Neutrophil (primary cell): ENCODE measurements at regions not wholly inside any gene's neighbourhood (a gene's known extent, or its start where the extent isn't known, plus 50 kb on each side); places are given as distances from the start of the nearest gene placed in this dataset.

Source experiments
- H3K27ac ChIP-seq: fragments of 200-600 bp; sonication (generic); 2 replicates; pipeline ENCODE4 v1.5.1; 2016; ENCODE audit warnings: mild to moderate bottlenecking, moderate library complexity
- H3K27me3 ChIP-seq: fragments of 200-600 bp; sonication (generic); 2 replicates; pipeline ENCODE4 v1.6.0; 2016; ENCODE audit warnings: mild to moderate bottlenecking
- H3K36me3 ChIP-seq: fragments of 200-600 bp; sonication (generic); 2 replicates; pipeline ENCODE4 v1.5.1; 2017
- H3K4me1 ChIP-seq, 2 experiments: fragments of 200-600 bp in 1 of 2; sonication (generic) in 1 of 2; 1 replicate in 1 of 2; 2 replicates in 1 of 2; pipeline versions ENCODE4 v1.5.1 to v1.6.1; 2013 to 2016; ENCODE audit warnings: low read depth in 1 of 2, low read length in 1 of 2, mild to moderate bottlenecking in 1 of 2, moderate library complexity in 1 of 2; ENCODE audit not compliant: control insufficient read depth in 1 of 2, insufficient read depth in 1 of 2
- H3K4me3 ChIP-seq, 2 experiments: fragments of 200-600 bp in 1 of 2; sonication (generic) in 1 of 2; 1 replicate in 1 of 2; 2 replicates in 1 of 2; pipeline ENCODE4 v1.5.1; 2013 to 2016; ENCODE audit warnings: low read depth in 1 of 2, low read length in 1 of 2, mild to moderate bottlenecking in 1 of 2, moderate library complexity in 1 of 2
- H3K9me3 ChIP-seq: fragments of 200-600 bp; sonication (generic); 2 replicates; pipeline ENCODE4 v1.5.1; 2016
- CTCF ChIP-seq: fragments of 200-600 bp; sonication (generic); IDR thresholded peaks from 2 replicates; pipeline ENCODE4 v1.5.1; 2016; ENCODE audit warnings: antibody characterized with exemption

- no peaks in the 10 kb centered on the region for H3K36me3 ChIP-seq
- H3K27ac ChIP-seq: no peak overlapping the region
- H3K4me1 ChIP-seq: peaks cover 31 to 32% of the 10 kb centered on the region in 2 experiments
- H3K4me3 ChIP-seq: no peak overlapping the region
- no peaks in the 10 kb centered on the region for H3K9me3 ChIP-seq
- H3K27me3 ChIP-seq: no peaks in the 10 kb centered on the region
- TF ChIP-seq CTCF: no peak
Observed at GRCh38 chr13:80463673-80464352, 122.9 kb upstream of the SPRY2 start.

- no peak for TF ChIP-seq CTCF
- no peak overlapping the region for H3K4me3 ChIP-seq
- H3K27me3 ChIP-seq: no peaks in the 10 kb centered on the region
- peaks cover 26 to 27% of the 10 kb centered on the region in 2 experiments for H3K4me1 ChIP-seq
- H3K36me3 ChIP-seq: no peaks in the 10 kb centered on the region
- no peaks in the 10 kb centered on the region for H3K9me3 ChIP-seq
- no peak overlapping the region for H3K27ac ChIP-seq
Observed at GRCh38 chr13:80462567-80462966, 121.6 kb upstream of the SPRY2 start.

GRCh38 chr13:80462037-80462436 is 121.1 kb upstream of the SPRY2 start:
- Histone ChIP-seq H3K36me3 (no peaks in the 10 kb centered on the region), H3K27ac (no peak overlapping the region), H3K4me1 (peaks cover 26 to 27% of the 10 kb centered on the region in 2 experiments), H3K4me3 (no peak overlapping the region), H3K27me3 (no peaks in the 10 kb centered on the region), H3K9me3 (no peaks in the 10 kb centered on the region)
- TF ChIP-seq CTCF: no peak

- H3K27ac ChIP-seq: no peak overlapping the region
- H3K9me3 ChIP-seq: no peaks in the 10 kb centered on the region
- H3K4me3 ChIP-seq: no peak overlapping the region
- no peaks in the 10 kb centered on the region for H3K27me3 ChIP-seq
- H3K36me3 ChIP-seq: no peaks in the 10 kb centered on the region
- peaks cover 37 to 39% of the 10 kb centered on the region in 2 experiments for H3K4me1 ChIP-seq
- no peak for TF ChIP-seq CTCF
Observed at GRCh38 chr13:80458543-80458942, 117.6 kb upstream of the SPRY2 start.

GRCh38 chr13:80454245-80454644 is 113.3 kb upstream of the SPRY2 start:
- H3K4me3 ChIP-seq: no peak overlapping the region
- H3K4me1 ChIP-seq: peaks cover 20 to 24% of the 10 kb centered on the region in 2 experiments
- no peak for TF ChIP-seq CTCF
- H3K9me3 ChIP-seq: no peaks in the 10 kb centered on the region
- no peaks in the 10 kb centered on the region for H3K27me3 ChIP-seq
- peak overlapping the region; percentile 65 for H3K27ac ChIP-seq
- no peaks in the 10 kb centered on the region for H3K36me3 ChIP-seq
